SK-N-SH treated with all-trans-retinoic acid at 6 μM for 48 hours (cell line): ENCODE measurements at regions not wholly inside any gene's neighbourhood (a gene's known extent, or its start where the extent isn't known, plus 50 kb on each side); places are given as distances from the start of the nearest gene placed in this dataset.

Source experiments
- ATAC-seq: fragments of 200-7000 bp; cut with Tn5 transposase; 3 replicates; pipeline ENCODE4 v1.9.1; 2020; ENCODE audit warnings: mild to moderate bottlenecking, moderate library complexity
- ARNTL ChIP-seq: fragments of 450-650 bp; formaldehyde crosslinking; IDR thresholded peaks from 2 replicates; pipeline ENCODE4 v1.5.0; 2020; ENCODE audit warnings: low read depth, mild to moderate bottlenecking, moderate library complexity, borderline replicate concordance
- BACH2 ChIP-seq: fragments of 250-450 bp; sonication (Bioruptor Pico); IDR thresholded peaks from 2 replicates; pipeline ENCODE4 v1.9.0; 2021; ENCODE audit warnings: mild to moderate bottlenecking, borderline replicate concordance
- CREB5 ChIP-seq: fragments of 250-450 bp; sonication (Bioruptor Pico); IDR thresholded peaks from 2 replicates; pipeline ENCODE4 v1.5.1; 2020; ENCODE audit warnings: low read depth, mild to moderate bottlenecking, moderate library complexity
- CSDC2 ChIP-seq: fragments of 250-450 bp; sonication (Bioruptor Pico); IDR thresholded peaks from 2 replicates; pipeline ENCODE4 v1.5.0; 2020; ENCODE audit warnings: mild to moderate bottlenecking, moderate library complexity
- CSRNP3 ChIP-seq: fragments of 250-450 bp; sonication (Bioruptor Pico); IDR thresholded peaks from 2 replicates; pipeline ENCODE4 v1.5.1; 2021; ENCODE audit warnings: mild to moderate bottlenecking, moderate library complexity
- ESRRG ChIP-seq: fragments of 250-450 bp; sonication (Bioruptor Pico); IDR thresholded peaks from 2 replicates; pipeline ENCODE4 v1.6.1; 2021; ENCODE audit warnings: mild to moderate bottlenecking
- GLIS3 ChIP-seq: fragments of 250-450 bp; sonication (Bioruptor Pico); IDR thresholded peaks from 2 replicates; pipeline ENCODE4 v1.5.0; 2020; ENCODE audit warnings: mild to moderate bottlenecking, moderate library complexity
- OSR1 ChIP-seq: fragments of 250-450 bp; sonication (Bioruptor Pico); IDR thresholded peaks from 2 replicates; pipeline ENCODE4 v1.8.0; 2022; ENCODE audit warnings: moderate library complexity, mild to moderate bottlenecking, inconsistent platforms
- POU6F1 ChIP-seq: fragments of 250-450 bp; sonication (Bioruptor Pico); IDR thresholded peaks from 2 replicates; pipeline ENCODE4 v1.8.0; 2021; ENCODE audit warnings: low read depth, mild to moderate bottlenecking, moderate library complexity, borderline replicate concordance
- PPARA ChIP-seq: fragments of 250-450 bp; sonication (Bioruptor Pico); IDR thresholded peaks from 2 replicates; pipeline ENCODE4 v1.5.0; 2020; ENCODE audit warnings: mild to moderate bottlenecking, borderline replicate concordance
- SNAI2 ChIP-seq: fragments of 250-450 bp; sonication (Bioruptor Pico); IDR thresholded peaks from 2 replicates; pipeline ENCODE4 v1.5.0; 2020; ENCODE audit warnings: mild to moderate bottlenecking, moderate library complexity
- TCF4 ChIP-seq: fragments of 250-450 bp; sonication (Bioruptor Pico); IDR thresholded peaks from 2 replicates; pipeline ENCODE4 v1.8.0; 2021; ENCODE audit warnings: mild to moderate bottlenecking, moderate library complexity, borderline replicate concordance
- TOX ChIP-seq: fragments of 250-450 bp; sonication (Bioruptor Pico); IDR thresholded peaks from 2 replicates; pipeline ENCODE4 v1.8.0; 2021; ENCODE audit warnings: mild to moderate bottlenecking, moderate library complexity, borderline replicate concordance
- TSHZ2 ChIP-seq: fragments of 250-450 bp; sonication (Bioruptor Pico); IDR thresholded peaks from 2 replicates; pipeline ENCODE4 v1.5.0; 2020; ENCODE audit warnings: mild to moderate bottlenecking, moderate library complexity
- ZC3H10 ChIP-seq: fragments of 250-450 bp; sonication (Bioruptor Pico); IDR thresholded peaks from 2 replicates; pipeline ENCODE4 v1.5.1; 2021; ENCODE audit warnings: mild to moderate bottlenecking, moderate library complexity
- ZFP3 ChIP-seq: fragments of 250-450 bp; sonication (Bioruptor Pico); IDR thresholded peaks from 2 replicates; pipeline ENCODE4 v1.5.0; 2020; ENCODE audit warnings: mild to moderate bottlenecking, moderate library complexity
- ZFP30 ChIP-seq: fragments of 450-650 bp; formaldehyde crosslinking; IDR thresholded peaks from 2 replicates; pipeline ENCODE4 v1.5.0; 2022; ENCODE audit warnings: mild to moderate bottlenecking, moderate library complexity
- ZNF565 ChIP-seq: fragments of 450-650 bp; formaldehyde crosslinking; conservative IDR thresholded peaks from 2 replicates; pipeline ENCODE4 v1.5.0; 2020; ENCODE audit warnings: low read depth, mild to moderate bottlenecking, moderate library complexity
- ZNF70 ChIP-seq: fragments of 450-650 bp; formaldehyde crosslinking; IDR thresholded peaks from 2 replicates; pipeline ENCODE4 v1.5.0; 2020; ENCODE audit warnings: mild to moderate bottlenecking, moderate library complexity
- ZNF8 ChIP-seq: fragments of 450-650 bp; formaldehyde crosslinking; IDR thresholded peaks from 2 replicates; pipeline ENCODE4 v1.5.0; 2020; ENCODE audit warnings: mild to moderate bottlenecking, moderate library complexity
- TF ChIP-seq, protein P1 (sequence below): fragments of 250-450 bp; sonication (Bioruptor Pico); IDR thresholded peaks from 2 replicates; pipeline ENCODE4 v1.8.0; 2020; ENCODE audit warnings: mild to moderate bottlenecking, moderate library complexity, borderline replicate concordance

DNA sequence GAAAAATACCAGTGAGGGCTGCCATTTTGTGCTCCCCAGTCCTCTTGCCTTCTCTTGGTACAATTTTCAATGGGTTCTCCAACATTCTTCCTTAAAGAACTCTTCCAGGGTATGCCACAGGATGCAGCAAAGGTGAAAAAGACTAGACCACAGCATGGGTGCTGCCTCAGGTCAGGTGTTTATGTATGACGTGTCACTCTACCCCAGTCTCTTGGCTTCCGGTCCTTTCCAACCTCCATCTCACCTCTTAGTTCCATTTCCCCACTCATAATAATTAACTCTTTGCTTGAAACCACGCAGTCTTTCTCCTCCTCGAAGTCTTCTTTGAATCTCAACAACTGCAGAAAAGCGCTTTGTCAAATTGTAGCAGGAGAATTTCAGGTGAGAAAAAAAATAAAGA lies 104.7 kb upstream of the TBC1D5 start:
- no peak for TF ChIP-seq TCF4 (CRISPR knock-in tag)
- no peak for TF ChIP-seq CSRNP3 (CRISPR knock-in tag)
- TF ChIP-seq GLIS3 (CRISPR knock-in tag): no peak
- no peak for TF ChIP-seq BACH2
- no peak for TF ChIP-seq ZNF70
- TF ChIP-seq OSR1 (CRISPR knock-in tag): no peak
- TF ChIP-seq, protein P1, sequence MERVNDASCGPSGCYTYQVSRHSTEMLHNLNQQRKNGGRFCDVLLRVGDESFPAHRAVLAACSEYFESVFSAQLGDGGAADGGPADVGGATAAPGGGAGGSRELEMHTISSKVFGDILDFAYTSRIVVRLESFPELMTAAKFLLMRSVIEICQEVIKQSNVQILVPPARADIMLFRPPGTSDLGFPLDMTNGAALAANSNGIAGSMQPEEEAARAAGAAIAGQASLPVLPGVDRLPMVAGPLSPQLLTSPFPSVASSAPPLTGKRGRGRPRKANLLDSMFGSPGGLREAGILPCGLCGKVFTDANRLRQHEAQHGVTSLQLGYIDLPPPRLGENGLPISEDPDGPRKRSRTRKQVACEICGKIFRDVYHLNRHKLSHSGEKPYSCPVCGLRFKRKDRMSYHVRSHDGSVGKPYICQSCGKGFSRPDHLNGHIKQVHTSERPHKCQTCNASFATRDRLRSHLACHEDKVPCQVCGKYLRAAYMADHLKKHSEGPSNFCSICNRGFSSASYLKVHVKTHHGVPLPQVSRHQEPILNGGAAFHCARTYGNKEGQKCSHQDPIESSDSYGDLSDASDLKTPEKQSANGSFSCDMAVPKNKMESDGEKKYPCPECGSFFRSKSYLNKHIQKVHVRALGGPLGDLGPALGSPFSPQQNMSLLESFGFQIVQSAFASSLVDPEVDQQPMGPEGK (CRISPR knock-in tag): no peak
- no peak for TF ChIP-seq TOX (CRISPR knock-in tag)
- TF ChIP-seq ESRRG (CRISPR knock-in tag): no peak
- TF ChIP-seq ZFP30 (CRISPR knock-in tag): no peak
- TF ChIP-seq PPARA (CRISPR knock-in tag): no peak
- no peak for TF ChIP-seq POU6F1
- TF ChIP-seq TSHZ2 (CRISPR knock-in tag): no peak
- no peak for TF ChIP-seq SNAI2
- no peak for TF ChIP-seq ZC3H10
- no peak for TF ChIP-seq ARNTL (CRISPR knock-in tag)
- TF ChIP-seq ZNF8: no peak
- TF ChIP-seq CREB5 (CRISPR knock-in tag): no peak
- TF ChIP-seq ZNF565 (CRISPR knock-in tag): no peak
- TF ChIP-seq, all 23 proteins: peak for 0
- ATAC-seq: no peak

GRCh38 chr3:17846466-17846865 lies 104.0 kb upstream of the TBC1D5 start:
- TF ChIP-seq ZFP3 (no peak), ESRRG (CRISPR knock-in tag) (no peak), CSRNP3 (CRISPR knock-in tag) (no peak), ZNF8 (no peak), ZNF70 (no peak), CSDC2 (CRISPR knock-in tag) (no peak)
- no peak; the same call in 2 of the 3 replicates for ATAC-seq
